OCI-LY1 (cell line): ENCODE measurements at regions not wholly inside any gene's neighbourhood (a gene's known extent, or its start where the extent isn't known, plus 50 kb on each side); places are given as distances from the start of the nearest gene placed in this dataset.

Experiments
- EZH2 ChIP-seq: fragments of 200-600 bp; sonication (generic), shearing (Covaris generic); IDR thresholded peaks from 2 replicates; pipeline ENCODE4 v1.8.0; 2017; ENCODE audit warnings: borderline replicate concordance, mixed run types, mild to moderate bottlenecking, antibody characterized with exemption, low read length, moderate library complexity, mixed read lengths
- TF ChIP-seq, protein P1 (sequence below): fragments of 200-600 bp; sonication (generic), shearing (Covaris generic); IDR thresholded peaks from 2 replicates; pipeline ENCODE4 v1.5.1; 2017; ENCODE audit warnings: mild to moderate bottlenecking, antibody characterized with exemption, low read length, moderate library complexity, mixed read lengths

DNA sequence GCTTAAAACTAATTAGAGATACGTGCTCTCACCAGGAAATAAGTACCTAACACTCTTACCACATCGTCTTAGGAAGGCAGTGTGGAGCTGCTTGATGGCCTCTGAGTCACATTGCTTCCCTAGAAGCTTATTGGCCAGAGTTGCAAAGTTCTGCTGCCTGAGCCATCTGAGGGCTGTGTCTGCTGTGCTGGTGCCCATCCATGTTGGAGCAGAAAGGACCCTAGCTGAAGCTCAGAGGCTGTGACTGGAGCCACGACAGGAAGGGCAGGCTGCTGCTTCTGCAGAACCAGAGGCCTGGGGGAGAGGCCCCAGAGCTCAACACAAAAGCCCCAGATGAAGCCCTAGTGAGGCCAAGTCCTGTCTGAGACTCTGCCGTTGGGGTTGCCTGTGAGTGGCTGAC, 64.8 kb upstream of the IGFBP3 start:
- TF ChIP-seq, protein P1, sequence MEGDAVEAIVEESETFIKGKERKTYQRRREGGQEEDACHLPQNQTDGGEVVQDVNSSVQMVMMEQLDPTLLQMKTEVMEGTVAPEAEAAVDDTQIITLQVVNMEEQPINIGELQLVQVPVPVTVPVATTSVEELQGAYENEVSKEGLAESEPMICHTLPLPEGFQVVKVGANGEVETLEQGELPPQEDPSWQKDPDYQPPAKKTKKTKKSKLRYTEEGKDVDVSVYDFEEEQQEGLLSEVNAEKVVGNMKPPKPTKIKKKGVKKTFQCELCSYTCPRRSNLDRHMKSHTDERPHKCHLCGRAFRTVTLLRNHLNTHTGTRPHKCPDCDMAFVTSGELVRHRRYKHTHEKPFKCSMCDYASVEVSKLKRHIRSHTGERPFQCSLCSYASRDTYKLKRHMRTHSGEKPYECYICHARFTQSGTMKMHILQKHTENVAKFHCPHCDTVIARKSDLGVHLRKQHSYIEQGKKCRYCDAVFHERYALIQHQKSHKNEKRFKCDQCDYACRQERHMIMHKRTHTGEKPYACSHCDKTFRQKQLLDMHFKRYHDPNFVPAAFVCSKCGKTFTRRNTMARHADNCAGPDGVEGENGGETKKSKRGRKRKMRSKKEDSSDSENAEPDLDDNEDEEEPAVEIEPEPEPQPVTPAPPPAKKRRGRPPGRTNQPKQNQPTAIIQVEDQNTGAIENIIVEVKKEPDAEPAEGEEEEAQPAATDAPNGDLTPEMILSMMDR: no peak
- no peak for TF ChIP-seq EZH2
